ENCODE measurements at regions not wholly inside any gene's neighbourhood (a gene's known extent, or its start where the extent isn't known, plus 50 kb on each side); places are given as distances from the start of the nearest gene placed in this dataset.

DNA sequence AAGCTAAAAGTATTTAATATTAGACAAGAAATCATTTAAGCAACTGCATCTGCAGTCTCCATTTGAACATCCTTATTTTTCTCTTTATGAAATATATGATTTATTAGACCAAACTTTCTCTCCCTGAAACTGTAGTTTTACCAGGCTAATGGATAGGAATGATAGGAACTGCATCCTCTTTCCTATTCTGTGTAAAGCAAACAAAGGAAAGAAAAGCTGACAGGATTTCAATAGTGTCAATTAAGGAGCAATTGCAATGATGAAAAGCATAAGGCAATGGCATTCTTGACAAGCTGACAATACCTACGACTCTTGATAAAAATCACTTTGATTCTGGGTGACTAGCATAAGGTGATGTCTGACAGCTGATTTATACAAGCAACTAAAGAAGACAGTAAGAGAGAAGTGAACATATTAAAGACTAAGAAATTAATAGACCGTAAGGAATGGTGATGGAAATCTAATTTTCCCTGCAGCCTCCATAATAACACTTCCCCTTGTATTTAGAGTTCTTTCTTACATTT lies 502.5 kb downstream of the TECRL start:
- no peak for TF ChIP-seq CTCF (IDR thresholded peaks at IDR 0.05)
- no peak for TF ChIP-seq POLR2A (IDR thresholded peaks at IDR 0.05)
- no peak for TF ChIP-seq POLR2AphosphoS5 (IDR thresholded peaks at IDR 0.05)
- no peak for TF ChIP-seq EP300 (IDR thresholded peaks at IDR 0.05)
